DOHH2 (cell line): ENCODE measurements at regions not wholly inside any gene's neighbourhood (a gene's known extent, or its start where the extent isn't known, plus 50 kb on each side); places are given as distances from the start of the nearest gene placed in this dataset.

Experiments
- CTCF ChIP-seq: fragments of 200-600 bp; sonication (generic); IDR thresholded peaks from one replicate; pipeline ENCODE4 v1.5.1; 2014; ENCODE audit warnings: antibody characterized with exemption, mild to moderate bottlenecking, low read depth, low read length; ENCODE audit not compliant: poor library complexity, severe bottlenecking
- EZH2phosphoT487 ChIP-seq: fragments of 200-600 bp; sonication (generic); IDR thresholded peaks from 2 replicates; pipeline ENCODE4 v1.6.1; 2017; ENCODE audit warnings: borderline replicate concordance, mild to moderate bottlenecking, antibody characterized with exemption, low read length, moderate library complexity, mixed read lengths

- no peak for TF ChIP-seq CTCF
- TF ChIP-seq EZH2phosphoT487 = no peak
These were observed 191.3 kb downstream of the IRX1 start for GRCh38 chr5:3786891-3787430.
